OCI-LY3 (cell line): ENCODE measurements at regions not wholly inside any gene's neighbourhood (a gene's known extent, or its start where the extent isn't known, plus 50 kb on each side); places are given as distances from the start of the nearest gene placed in this dataset.
A peak's percentile ranks its signal among the peaks of the same experiment; 100 is the strongest.

ENCODE experiments used
- H2AFZ ChIP-seq: fragments of 200-600, 300-600 bp; shearing (Covaris generic); 2 replicates; pipeline ENCODE4 v1.6.0; 2014; ENCODE audit warnings: antibody characterized with exemption, low read depth, low read length
- H3K27ac ChIP-seq: fragments of 200-600, 300-600 bp; sonication (generic); 2 replicates; pipeline ENCODE4 v1.5.1; 2014; ENCODE audit warnings: mild to moderate bottlenecking, low read length, moderate library complexity, mixed read lengths
- H3K27me3 ChIP-seq: fragments of 200-600, 300-600 bp; sonication (generic); 2 replicates; pipeline ENCODE4 v1.6.1; 2014; ENCODE audit warnings: low read depth, low read length, mixed read lengths
- H3K36me3 ChIP-seq: fragments of 200-600, 300-600 bp; sonication (generic); replicated peaks from 2 replicates; pipeline ENCODE3; 2014; ENCODE audit warnings: low read depth, low read length, mixed read lengths
- H3K4me1 ChIP-seq: fragments of 300-600, 200-600 bp; sonication (generic); 2 replicates; pipeline ENCODE4 v1.6.1; 2014; ENCODE audit warnings: low read length, mixed read lengths
- H3K4me2 ChIP-seq: fragments of 200-600, 300-600 bp; sonication (generic); 2 replicates; pipeline ENCODE4 v1.6.1; 2014; ENCODE audit warnings: low read length, mixed read lengths
- H3K4me3 ChIP-seq: fragments of 300-600, 200-600 bp; sonication (generic); 2 replicates; pipeline ENCODE4 v1.5.1; 2014; ENCODE audit warnings: antibody characterized with exemption, mild to moderate bottlenecking, low read length, moderate library complexity
- H3K79me2 ChIP-seq: fragments of 300-600, 200-600 bp; shearing (Covaris generic); 2 replicates; pipeline ENCODE4 v1.6.1; 2014; ENCODE audit warnings: mild to moderate bottlenecking, low read length, mixed read lengths
- H3K9ac ChIP-seq: fragments of 300-600, 200-600 bp; shearing (Covaris generic); 2 replicates; pipeline ENCODE4 v1.6.0; 2014; ENCODE audit warnings: mild to moderate bottlenecking, low read length, moderate library complexity
- H3K9me3 ChIP-seq: fragments of 200-600, 300-600 bp; shearing (Covaris generic); 2 replicates; pipeline ENCODE4 v1.6.1; 2014; ENCODE audit warnings: low read length, mixed read lengths; ENCODE audit not compliant: insufficient read depth
- H4K20me1 ChIP-seq: fragments of 200-600, 300-600 bp; sonication (generic); 2 replicates; pipeline ENCODE4 v1.6.1; 2016; ENCODE audit warnings: low read length, mixed read lengths; ENCODE audit not compliant: insufficient read depth
- EZH2phosphoT487 ChIP-seq: fragments of 200-600 bp; shearing (Covaris generic); IDR thresholded peaks from 2 replicates; pipeline ENCODE4 v1.6.1; 2018; ENCODE audit warnings: antibody characterized with exemption, mixed run types, low read depth
- TF ChIP-seq, protein P1 (sequence below): fragments of 200-600, 300-600 bp; sonication (generic); IDR thresholded peaks from 2 replicates; pipeline ENCODE4 v1.5.1; 2014; ENCODE audit warnings: antibody characterized with exemption, low read length, low read depth

DNA sequence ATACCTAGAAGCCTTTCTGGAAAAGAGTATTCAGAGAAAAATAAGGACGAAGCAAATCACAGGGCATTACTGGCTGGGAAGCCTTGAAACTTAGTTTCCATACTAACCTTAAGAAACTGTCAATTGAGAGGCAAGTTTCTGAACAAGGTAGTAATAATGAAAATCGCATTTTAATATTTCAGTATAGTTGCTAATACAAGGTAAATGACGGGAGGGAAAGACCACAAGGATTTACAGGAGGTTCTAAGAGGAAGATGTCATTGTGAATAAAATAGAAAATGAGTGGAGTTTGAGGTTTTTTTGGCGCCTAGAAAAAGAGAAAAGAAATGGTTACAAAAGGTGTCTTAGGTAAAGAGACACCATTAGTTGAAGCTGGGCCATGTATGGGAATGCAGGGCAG lies 53.9 kb upstream of the AIG1 start:
- Histone ChIP-seq H3K27ac (no peak overlapping the region), H2AFZ (no peak overlapping the region), H4K20me1 (no peaks in the 10 kb centered on the region), H3K79me2 (no peaks in the 10 kb centered on the region), H3K9ac (no peak overlapping the region), H3K4me2 (peak overlapping the region; percentile 43), H3K4me1 (peaks cover 11% of the 10 kb centered on the region), H3K36me3 (no peaks in the 10 kb centered on the region), H3K4me3 (no peak overlapping the region; the same call in 1 of the 2 replicates), H3K27me3 (no peaks in the 10 kb centered on the region), H3K9me3 (no peaks in the 10 kb centered on the region)
- TF ChIP-seq, protein P1, sequence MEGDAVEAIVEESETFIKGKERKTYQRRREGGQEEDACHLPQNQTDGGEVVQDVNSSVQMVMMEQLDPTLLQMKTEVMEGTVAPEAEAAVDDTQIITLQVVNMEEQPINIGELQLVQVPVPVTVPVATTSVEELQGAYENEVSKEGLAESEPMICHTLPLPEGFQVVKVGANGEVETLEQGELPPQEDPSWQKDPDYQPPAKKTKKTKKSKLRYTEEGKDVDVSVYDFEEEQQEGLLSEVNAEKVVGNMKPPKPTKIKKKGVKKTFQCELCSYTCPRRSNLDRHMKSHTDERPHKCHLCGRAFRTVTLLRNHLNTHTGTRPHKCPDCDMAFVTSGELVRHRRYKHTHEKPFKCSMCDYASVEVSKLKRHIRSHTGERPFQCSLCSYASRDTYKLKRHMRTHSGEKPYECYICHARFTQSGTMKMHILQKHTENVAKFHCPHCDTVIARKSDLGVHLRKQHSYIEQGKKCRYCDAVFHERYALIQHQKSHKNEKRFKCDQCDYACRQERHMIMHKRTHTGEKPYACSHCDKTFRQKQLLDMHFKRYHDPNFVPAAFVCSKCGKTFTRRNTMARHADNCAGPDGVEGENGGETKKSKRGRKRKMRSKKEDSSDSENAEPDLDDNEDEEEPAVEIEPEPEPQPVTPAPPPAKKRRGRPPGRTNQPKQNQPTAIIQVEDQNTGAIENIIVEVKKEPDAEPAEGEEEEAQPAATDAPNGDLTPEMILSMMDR, result no peak
- TF ChIP-seq EZH2phosphoT487, result no peak

DNA sequence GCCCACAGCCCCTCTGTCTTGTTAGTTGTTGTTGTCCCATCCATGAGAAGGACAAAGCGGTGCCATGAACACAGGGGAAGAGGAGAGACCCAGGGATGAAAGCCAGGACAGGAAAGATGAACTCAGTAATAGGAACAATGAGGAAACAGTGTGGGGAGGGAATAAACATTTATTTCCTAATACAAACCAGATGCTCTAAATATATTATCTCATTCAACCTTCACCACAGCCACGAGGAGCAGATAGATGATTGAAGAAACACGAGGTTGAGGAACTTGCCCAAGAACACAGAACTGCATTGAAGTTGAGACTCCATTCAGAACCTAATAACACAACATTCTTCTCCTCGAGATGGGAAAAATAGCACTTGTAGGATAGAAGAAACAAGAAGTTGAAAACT lies 53.0 kb upstream of the AIG1 start:
- Histone ChIP-seq H3K27me3 (no peaks in the 10 kb centered on the region), H4K20me1 (no peaks in the 10 kb centered on the region), H3K4me1 (peaks cover 15% of the 10 kb centered on the region), H3K27ac (no peak overlapping the region), H3K9ac (no peak overlapping the region), H3K9me3 (no peaks in the 10 kb centered on the region), H2AFZ (no peak overlapping the region), H3K36me3 (no peaks in the 10 kb centered on the region), H3K79me2 (no peaks in the 10 kb centered on the region), H3K4me3 (no peak overlapping the region), H3K4me2 (no peak overlapping the region)
- TF ChIP-seq, protein P1, result no peak
- TF ChIP-seq EZH2phosphoT487, result no peak

DNA sequence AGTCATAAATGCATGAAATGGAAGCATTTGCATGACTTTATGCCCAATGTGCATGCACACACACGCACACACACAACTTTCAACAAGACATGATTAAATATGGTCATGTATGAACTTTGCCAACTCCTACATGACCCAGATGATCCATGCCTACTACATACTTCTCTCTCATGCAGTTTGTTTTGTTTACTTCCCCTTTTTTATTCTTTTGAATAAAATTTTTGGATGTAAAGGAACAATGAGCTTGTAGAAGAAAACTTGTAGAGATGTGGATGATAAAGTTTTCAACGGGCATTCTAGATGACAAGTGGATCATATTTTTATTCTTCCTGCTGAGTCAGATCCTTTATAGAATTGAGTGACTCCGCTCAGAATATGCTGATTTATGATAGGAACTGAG lies 50.8 kb upstream of the AIG1 start:
- no peak overlapping the region for H2AFZ ChIP-seq
- H3K9ac ChIP-seq, result no peak overlapping the region
- H3K79me2 ChIP-seq, result no peaks in the 10 kb centered on the region
- H3K4me3 ChIP-seq, result no peak overlapping the region
- TF ChIP-seq, protein P1, result no peak
- no peak for TF ChIP-seq EZH2phosphoT487
- no peaks in the 10 kb centered on the region for H3K36me3 ChIP-seq
- peaks cover 21% of the 10 kb centered on the region for H3K4me1 ChIP-seq
- H3K4me2 ChIP-seq, result no peak overlapping the region
- peaks cover 7% of the 10 kb centered on the region; the same call in 1 of the 2 replicates for H3K9me3 ChIP-seq
- no peak overlapping the region for H3K27ac ChIP-seq
- no peaks in the 10 kb centered on the region for H3K27me3 ChIP-seq
- no peaks in the 10 kb centered on the region for H4K20me1 ChIP-seq
